ENCODE measurements at regions not wholly inside any gene's neighbourhood (a gene's known extent, or its start where the extent isn't known, plus 50 kb on each side); places are given as distances from the start of the nearest gene placed in this dataset.

DNA sequence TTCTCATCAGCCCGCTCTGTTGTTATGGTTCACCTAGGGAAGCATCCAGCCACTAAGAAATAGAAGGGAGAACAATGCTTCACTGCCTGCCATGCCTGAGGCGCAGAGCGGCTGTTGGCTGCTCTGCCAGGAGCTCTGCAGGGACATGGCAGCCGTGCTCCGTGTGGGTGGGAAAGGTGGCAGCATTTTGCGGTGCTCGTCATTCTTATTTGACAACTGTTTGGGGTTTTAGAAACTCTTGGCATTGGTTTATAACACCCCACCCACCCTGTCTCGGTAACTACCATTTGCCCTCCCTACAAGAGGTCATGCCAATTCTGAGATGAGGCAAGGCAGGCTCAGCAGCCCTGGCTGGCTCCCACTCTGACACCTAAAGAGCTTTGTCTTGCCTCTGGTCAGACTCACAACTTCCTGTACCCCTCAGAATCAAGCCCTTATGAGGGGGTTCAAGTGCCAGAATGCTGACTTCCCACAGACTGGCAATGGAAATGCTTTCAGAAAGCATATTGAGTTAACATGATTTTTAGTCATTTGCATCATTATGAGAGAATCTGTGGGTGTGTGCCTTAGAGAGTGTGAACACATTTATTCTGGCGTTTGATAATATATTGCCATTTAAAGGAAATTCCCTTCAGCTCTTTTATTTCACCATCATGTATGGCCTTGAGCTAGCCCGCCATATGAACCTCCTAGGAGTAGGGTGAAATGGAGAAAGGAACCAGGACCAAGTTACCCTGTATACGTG lies 288.0 kb upstream of the ANKRD55 start:
- Histone ChIP-seq H3K36me3 (no peaks in the 10 kb centered on the region), H3K4me3 (no peak overlapping the region), H3K27me3 (replicated peaks; ENCODE audit: insufficient read depth) (no peaks in the 10 kb centered on the region), H3K4me1 (ENCODE audit: control insufficient read depth in 1 of 2, low read depth in 2 of 2) (peaks cover 19 to 43% of the 10 kb centered on the region in 2 donors), H3K27ac (no peak overlapping the region), H3K9me3 (no peaks in the 10 kb centered on the region)
- TF ChIP-seq, protein P1, sequence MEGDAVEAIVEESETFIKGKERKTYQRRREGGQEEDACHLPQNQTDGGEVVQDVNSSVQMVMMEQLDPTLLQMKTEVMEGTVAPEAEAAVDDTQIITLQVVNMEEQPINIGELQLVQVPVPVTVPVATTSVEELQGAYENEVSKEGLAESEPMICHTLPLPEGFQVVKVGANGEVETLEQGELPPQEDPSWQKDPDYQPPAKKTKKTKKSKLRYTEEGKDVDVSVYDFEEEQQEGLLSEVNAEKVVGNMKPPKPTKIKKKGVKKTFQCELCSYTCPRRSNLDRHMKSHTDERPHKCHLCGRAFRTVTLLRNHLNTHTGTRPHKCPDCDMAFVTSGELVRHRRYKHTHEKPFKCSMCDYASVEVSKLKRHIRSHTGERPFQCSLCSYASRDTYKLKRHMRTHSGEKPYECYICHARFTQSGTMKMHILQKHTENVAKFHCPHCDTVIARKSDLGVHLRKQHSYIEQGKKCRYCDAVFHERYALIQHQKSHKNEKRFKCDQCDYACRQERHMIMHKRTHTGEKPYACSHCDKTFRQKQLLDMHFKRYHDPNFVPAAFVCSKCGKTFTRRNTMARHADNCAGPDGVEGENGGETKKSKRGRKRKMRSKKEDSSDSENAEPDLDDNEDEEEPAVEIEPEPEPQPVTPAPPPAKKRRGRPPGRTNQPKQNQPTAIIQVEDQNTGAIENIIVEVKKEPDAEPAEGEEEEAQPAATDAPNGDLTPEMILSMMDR (IDR thresholded peaks at IDR 0.05), result no peak
- DNase-seq (ENCODE audit: low spot score) (no peak), ATAC-seq (ENCODE audit: insufficient number of reproducible peaks, low FRiP score, low read depth) (no peak)

DNA sequence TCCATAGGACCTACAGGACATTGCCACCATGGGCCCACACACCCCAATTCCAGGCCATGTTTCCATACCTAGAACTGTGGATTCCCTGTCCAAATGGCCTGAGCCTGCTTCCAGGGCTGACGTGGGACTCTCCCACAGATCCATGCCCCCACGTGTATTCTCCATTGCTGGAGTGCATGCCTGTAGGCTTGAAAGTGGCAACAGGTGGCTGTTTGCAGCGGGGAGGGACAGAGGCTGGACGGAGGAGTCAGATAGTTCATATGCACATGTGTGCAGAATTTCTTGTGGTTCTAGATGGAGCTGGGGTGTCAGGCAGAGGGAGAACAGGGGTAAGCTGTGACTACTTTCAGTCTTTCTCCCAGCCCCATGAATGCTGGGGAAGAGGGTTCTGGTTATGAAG lies 285.7 kb upstream of the ANKRD55 start:
- DNase-seq (ENCODE audit: low spot score), result no peak

DNA sequence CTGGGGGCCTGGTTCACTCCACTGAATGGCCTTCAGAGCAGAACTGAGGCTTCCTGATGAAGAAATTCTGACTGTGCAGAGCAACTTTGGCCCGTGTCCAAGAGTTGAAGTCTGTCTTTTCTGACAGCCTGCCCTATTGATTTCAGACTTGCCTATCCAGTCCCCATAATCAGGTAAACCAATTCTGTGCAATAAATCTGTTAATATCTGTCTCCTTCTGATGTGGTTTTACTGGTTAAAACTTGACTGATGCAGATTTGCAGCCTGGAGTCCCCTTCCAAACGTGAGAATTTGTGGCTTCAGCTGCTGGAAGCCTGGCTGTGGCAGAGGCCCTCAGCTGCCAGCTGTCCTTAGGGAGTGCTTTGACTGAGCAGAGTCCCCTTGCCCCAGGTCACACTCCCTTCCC lies 283.9 kb upstream of the ANKRD55 start:
- no peak for ATAC-seq (ENCODE audit: insufficient number of reproducible peaks, low FRiP score, low read depth)
- no peaks in the 10 kb centered on the region for H3K36me3 ChIP-seq

More for the DNA sequence above, 285.7 kb upstream of the ANKRD55 start:
- Histone ChIP-seq H3K4me3 (no peak overlapping the region), H3K27ac (no peak overlapping the region), H3K36me3 (no peaks in the 10 kb centered on the region), H3K27me3 (replicated peaks; ENCODE audit: insufficient read depth) (no peaks in the 10 kb centered on the region), H3K4me1 (ENCODE audit: control insufficient read depth in 1 of 2, low read depth in 2 of 2) (peaks cover 7 to 25% of the 10 kb centered on the region in 2 donors), H3K9me3 (no peaks in the 10 kb centered on the region)
- TF ChIP-seq, protein P1 (IDR thresholded peaks at IDR 0.05), result no peak
- no peak for ATAC-seq (ENCODE audit: insufficient number of reproducible peaks, low FRiP score, low read depth)

DNA sequence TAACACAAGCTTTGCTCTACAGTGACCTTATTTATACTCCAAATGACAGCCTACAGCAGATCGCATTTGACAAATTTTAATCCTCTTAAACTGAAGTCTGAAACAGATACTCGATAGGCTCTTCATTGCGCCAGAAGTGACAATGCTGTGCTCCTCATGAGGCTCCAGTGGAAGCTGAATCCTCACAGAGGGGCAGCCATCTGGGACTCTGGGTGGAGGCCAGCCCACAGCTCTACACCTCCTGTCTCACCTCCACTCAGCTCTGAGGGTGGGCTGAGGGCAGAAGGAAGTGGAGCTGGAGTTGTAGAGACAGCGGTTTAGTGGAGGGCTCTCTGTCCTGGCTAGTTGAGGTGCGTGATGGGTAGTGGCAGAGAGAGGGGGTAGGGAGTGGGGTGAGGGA lies 283.3 kb upstream of the ANKRD55 start:
- Histone ChIP-seq H3K36me3 (no peaks in the 10 kb centered on the region), H3K4me1 (ENCODE audit: control insufficient read depth in 1 of 2, low read depth in 2 of 2) (peaks cover 0 to 15% of the 10 kb centered on the region in 2 donors), H3K4me3 (no peak overlapping the region), H3K9me3 (no peaks in the 10 kb centered on the region), H3K27me3 (replicated peaks; ENCODE audit: insufficient read depth) (no peaks in the 10 kb centered on the region), H3K27ac (no peak overlapping the region)
- DNase-seq (ENCODE audit: low spot score) (no peak), ATAC-seq (ENCODE audit: insufficient number of reproducible peaks, low FRiP score, low read depth) (no peak)
- TF ChIP-seq, protein P1 (IDR thresholded peaks at IDR 0.05), result no peak

More for the DNA sequence above, 283.9 kb upstream of the ANKRD55 start:
- peaks cover 0 to 15% of the 10 kb centered on the region in 2 donors for H3K4me1 ChIP-seq (ENCODE audit: control insufficient read depth in 1 of 2, low read depth in 2 of 2)
- DNase-seq (ENCODE audit: low spot score), result no peak
- no peak overlapping the region for H3K4me3 ChIP-seq
- H3K27me3 ChIP-seq (replicated peaks; ENCODE audit: insufficient read depth), result no peaks in the 10 kb centered on the region
- H3K27ac ChIP-seq, result no peak overlapping the region
- TF ChIP-seq, protein P1 (IDR thresholded peaks at IDR 0.05), result no peak
- H3K9me3 ChIP-seq, result no peaks in the 10 kb centered on the region

DNA sequence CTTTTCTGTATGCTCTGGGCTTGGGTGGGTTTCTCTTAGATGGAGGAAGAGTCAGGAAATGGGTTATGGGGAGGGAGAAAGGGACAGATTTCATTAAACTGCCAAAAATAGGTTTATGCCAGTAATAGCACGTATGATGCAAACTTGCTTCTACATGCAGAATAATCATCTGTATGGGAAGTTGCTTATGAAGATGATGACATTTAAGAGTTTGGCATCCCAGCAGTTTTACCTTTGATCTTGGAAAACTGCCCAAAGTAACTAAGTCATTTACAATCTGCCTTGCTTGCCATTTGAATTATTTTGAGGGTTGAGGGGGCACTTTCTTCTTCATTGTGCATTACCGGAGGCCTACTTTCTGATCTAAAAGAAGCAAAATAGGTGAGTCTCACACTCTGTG lies 282.9 kb upstream of the ANKRD55 start:
- Histone ChIP-seq H3K36me3 (no peaks in the 10 kb centered on the region), H3K27ac (no peak overlapping the region)
- no peak for ATAC-seq (ENCODE audit: insufficient number of reproducible peaks, low FRiP score, low read depth)

More for the DNA sequence above, 282.9 kb upstream of the ANKRD55 start:
- Histone ChIP-seq H3K4me1 (ENCODE audit: control insufficient read depth in 1 of 2, low read depth in 2 of 2) (peaks cover 0 to 15% of the 10 kb centered on the region in 2 donors), H3K9me3 (no peaks in the 10 kb centered on the region), H3K4me3 (no peak overlapping the region), H3K27me3 (replicated peaks; ENCODE audit: insufficient read depth) (no peaks in the 10 kb centered on the region)
- TF ChIP-seq, protein P1 (IDR thresholded peaks at IDR 0.05), result no peak
- no peak for DNase-seq (ENCODE audit: low spot score)

Data from thoracic aorta (tissue), 2 donors.